IMR-90 (cell line): ENCODE measurements at regions not wholly inside any gene's neighbourhood (a gene's known extent, or its start where the extent isn't known, plus 50 kb on each side); places are given as distances from the start of the nearest gene placed in this dataset.
A peak's percentile ranks its signal among the peaks of the same experiment; 100 is the strongest.
"Not testable (repeated sequence)": the region's sequence is repeated elsewhere in the genome, so short reads cannot be mapped to it uniquely, and the experiment has no call there.

ENCODE experiments used
- CHD1 ChIP-seq: IDR thresholded peaks from 2 replicates; pipeline ENCODE4 v1.6.1; 2012; ENCODE audit warnings: low read depth, low read length, improper control_type of control experiment
- POLR2A ChIP-seq: IDR thresholded peaks from 2 replicates; pipeline ENCODE4 v1.6.1; 2012; ENCODE audit warnings: mild to moderate bottlenecking, low read depth, low read length
- TF ChIP-seq, protein P1 (sequence below): conservative IDR thresholded peaks from 2 replicates; pipeline ENCODE4 v1.5.1; 2012; ENCODE audit warnings: mild to moderate bottlenecking, low read depth, low read length, improper control_type of control experiment

GRCh38 chr7:150045596-150045995 is 171.8 kb downstream of the ATP6V0E2 start:
- TF ChIP-seq, protein P1, sequence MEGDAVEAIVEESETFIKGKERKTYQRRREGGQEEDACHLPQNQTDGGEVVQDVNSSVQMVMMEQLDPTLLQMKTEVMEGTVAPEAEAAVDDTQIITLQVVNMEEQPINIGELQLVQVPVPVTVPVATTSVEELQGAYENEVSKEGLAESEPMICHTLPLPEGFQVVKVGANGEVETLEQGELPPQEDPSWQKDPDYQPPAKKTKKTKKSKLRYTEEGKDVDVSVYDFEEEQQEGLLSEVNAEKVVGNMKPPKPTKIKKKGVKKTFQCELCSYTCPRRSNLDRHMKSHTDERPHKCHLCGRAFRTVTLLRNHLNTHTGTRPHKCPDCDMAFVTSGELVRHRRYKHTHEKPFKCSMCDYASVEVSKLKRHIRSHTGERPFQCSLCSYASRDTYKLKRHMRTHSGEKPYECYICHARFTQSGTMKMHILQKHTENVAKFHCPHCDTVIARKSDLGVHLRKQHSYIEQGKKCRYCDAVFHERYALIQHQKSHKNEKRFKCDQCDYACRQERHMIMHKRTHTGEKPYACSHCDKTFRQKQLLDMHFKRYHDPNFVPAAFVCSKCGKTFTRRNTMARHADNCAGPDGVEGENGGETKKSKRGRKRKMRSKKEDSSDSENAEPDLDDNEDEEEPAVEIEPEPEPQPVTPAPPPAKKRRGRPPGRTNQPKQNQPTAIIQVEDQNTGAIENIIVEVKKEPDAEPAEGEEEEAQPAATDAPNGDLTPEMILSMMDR, result 0 out of 2 replicates have a peak, but pooled peaks have one; percentile 24
- TF ChIP-seq POLR2A, CHD1: not testable (repeated sequence)
